ENCODE measurements at regions not wholly inside any gene's neighbourhood (a gene's known extent, or its start where the extent isn't known, plus 50 kb on each side); places are given as distances from the start of the nearest gene placed in this dataset.

- no peaks in the 10 kb centered on the region for H3K79me2 ChIP-seq (ENCODE audit: control insufficient read depth, insufficient read depth, low read length)
- Mint-ChIP-seq H3K27ac (no peak overlapping the region), H3K27me3 (peaks cover 13% of the 10 kb centered on the region), H3K4me3 (no peak overlapping the region), H3K9me3 (ENCODE audit: insufficient read depth) (no peaks in the 10 kb centered on the region), H3K4me1 (peaks cover 10% of the 10 kb centered on the region)
- no peak for TF ChIP-seq CTCF (IDR thresholded peaks at IDR 0.05)
- no peak for TF ChIP-seq EZH2 (IDR thresholded peaks at IDR 0.05; ENCODE audit: borderline replicate concordance, insufficient read depth, low read depth, low read length, poor library complexity, severe bottlenecking)
- CTCF ChIA-PET: no interaction called here
- no peak overlapping the region for H3K4me3 ChIP-seq (ENCODE audit: control extremely low read depth in 1 of 5, extremely low read depth in 1 of 5, insufficient read depth in 1 of 5, low read depth in 2 of 5, low read length in 4 of 5)
- H2AFZ ChIP-seq (ENCODE audit: insufficient read depth, low read depth, low read length, poor library complexity, severe bottlenecking): no peak overlapping the region
- H3K27ac ChIP-seq (ENCODE audit: low read length in 2 of 2): no peak overlapping the region
- no peaks in the 10 kb centered on the region for H3K9me3 ChIP-seq (ENCODE audit: control extremely low read depth in 1 of 3, control insufficient read depth in 2 of 3, insufficient read depth in 1 of 3, low read length in 2 of 3)
- H3K4me1 ChIP-seq (ENCODE audit: control insufficient read depth in 2 of 2, insufficient read depth in 2 of 2, low read length in 2 of 2): peaks cover 4 to 6% of the 10 kb centered on the region in 2 donors
- no peaks in the 10 kb centered on the region for H4K20me1 ChIP-seq (ENCODE audit: control insufficient read depth, insufficient read depth, low read length, poor library complexity, severe bottlenecking)
- no peaks in the 10 kb centered on the region for H3K36me3 ChIP-seq (replicated peaks in 1 of 2; ENCODE audit: control extremely low read depth in 1 of 2, control insufficient read depth in 1 of 2, extremely low read depth in 1 of 2, insufficient read depth in 2 of 2, low read length in 1 of 2)
- no peak overlapping the region for H3K4me2 ChIP-seq (replicated peaks; ENCODE audit: low read depth, low read length, poor library complexity, severe bottlenecking)
- H3K27me3 ChIP-seq (replicated peaks in 1 of 4; ENCODE audit: control extremely low read depth in 1 of 4, control insufficient read depth in 3 of 4, insufficient read depth in 4 of 4, low read length in 3 of 4): peaks cover 0 to 9% (median 2%) of the 10 kb centered on the region in 4 experiments
- WGBS (ENCODE audit: insufficient coverage): 100% methylated on average over 1 of the region's 1 CpG
- intact Hi-C loops (cut with micrococcal nuclease): no loop called here
- ATAC-seq (ENCODE audit: low read depth): no peak
- POLR2A ChIA-PET: no interaction called here
- no peak overlapping the region for H3K9ac ChIP-seq (ENCODE audit: low read length)
- DNase-seq: no peak
These were observed 51.4 kb upstream of the DUSP5 start for GRCh38 chr10:110446277-110446676.

GRCh38 chr10:110446954-110447608, 50.6 kb upstream of the DUSP5 start:
- H3K79me2 ChIP-seq (ENCODE audit: control insufficient read depth, insufficient read depth, low read length): no peaks in the 10 kb centered on the region
- H3K27me3 ChIP-seq (replicated peaks in 1 of 4; ENCODE audit: control extremely low read depth in 1 of 4, control insufficient read depth in 3 of 4, insufficient read depth in 4 of 4, low read length in 3 of 4): peaks cover 0 to 9% (median 2%) of the 10 kb centered on the region in 4 experiments
- CTCF ChIA-PET: no interaction called here
- POLR2A ChIA-PET: interaction anchor here (1.0 kb wide), 1 partner anchor 25 kb away, joined by 3 read pairs; no protein-coding TSS in a partner anchor
- no peak overlapping the region for H3K9ac ChIP-seq (ENCODE audit: low read length)
- H2AFZ ChIP-seq (ENCODE audit: insufficient read depth, low read depth, low read length, poor library complexity, severe bottlenecking): no peak overlapping the region
- no peak for ATAC-seq (ENCODE audit: low read depth)
- H3K4me2 ChIP-seq (replicated peaks; ENCODE audit: low read depth, low read length, poor library complexity, severe bottlenecking): no peak overlapping the region
- no peaks in the 10 kb centered on the region for H3K9me3 ChIP-seq (ENCODE audit: control extremely low read depth in 1 of 3, control insufficient read depth in 2 of 3, insufficient read depth in 1 of 3, low read length in 2 of 3)
- peaks cover 4% of the 10 kb centered on the region for H3K4me1 Mint-ChIP-seq
- H3K4me3 ChIP-seq (ENCODE audit: control extremely low read depth in 1 of 5, extremely low read depth in 1 of 5, insufficient read depth in 1 of 5, low read depth in 2 of 5, low read length in 4 of 5): no peak overlapping the region
- no peak overlapping the region for H3K27ac Mint-ChIP-seq
- H3K27ac ChIP-seq (ENCODE audit: low read length in 2 of 2): no peak overlapping the region
- H3K4me3 Mint-ChIP-seq: no peak overlapping the region
- no peaks in the 10 kb centered on the region for H3K36me3 ChIP-seq (replicated peaks in 1 of 2; ENCODE audit: control extremely low read depth in 1 of 2, control insufficient read depth in 1 of 2, extremely low read depth in 1 of 2, insufficient read depth in 2 of 2, low read length in 1 of 2)
- peaks cover under 1 to 1% of the 10 kb centered on the region in 2 donors for H3K4me1 ChIP-seq (ENCODE audit: control insufficient read depth in 2 of 2, insufficient read depth in 2 of 2, low read length in 2 of 2)
- DNase-seq: no peak
- no peaks in the 10 kb centered on the region for H4K20me1 ChIP-seq (ENCODE audit: control insufficient read depth, insufficient read depth, low read length, poor library complexity, severe bottlenecking)
- 70% methylated on average over 2 of the region's 6 CpGs for WGBS (ENCODE audit: insufficient coverage)
- no peak for TF ChIP-seq EZH2 (IDR thresholded peaks at IDR 0.05; ENCODE audit: borderline replicate concordance, insufficient read depth, low read depth, low read length, poor library complexity, severe bottlenecking)
- no peak for TF ChIP-seq CTCF (IDR thresholded peaks at IDR 0.05)
- H3K27me3 Mint-ChIP-seq: peaks cover 13% of the 10 kb centered on the region
- intact Hi-C loops (cut with micrococcal nuclease): no loop called here
- no peaks in the 10 kb centered on the region for H3K9me3 Mint-ChIP-seq (ENCODE audit: insufficient read depth)

All from B cell (primary cell).